Neural cell (in vitro differentiated cells): ENCODE measurements at regions not wholly inside any gene's neighbourhood (a gene's known extent, or its start where the extent isn't known, plus 50 kb on each side); places are given as distances from the start of the nearest gene placed in this dataset.

Experiments used
- EP300 ChIP-seq: fragments of 450-650 bp; conservative IDR thresholded peaks from 2 replicates; pipeline ENCODE4 v1.6.1; 2014; ENCODE audit warnings: antibody characterized with exemption, mild to moderate bottlenecking, moderate library complexity; ENCODE audit not compliant: poor library complexity, severe bottlenecking
- EZH2 ChIP-seq: fragments of 200-600, 300-800 bp; shearing (Covaris generic), sonication (generic); IDR thresholded peaks from 2 replicates; pipeline ENCODE4 v1.6.1; 2014; ENCODE audit warnings: antibody characterized with exemption, low read length, borderline replicate concordance, mild to moderate bottlenecking; ENCODE audit not compliant: insufficient read depth, poor library complexity, severe bottlenecking
- MXI1 ChIP-seq: fragments of 450-650 bp; conservative IDR thresholded peaks from 2 replicates; pipeline ENCODE4 v1.6.1; 2014; ENCODE audit warnings: antibody characterized with exemption, mild to moderate bottlenecking; ENCODE audit not compliant: poor library complexity, severe bottlenecking
- POLR2AphosphoS5 ChIP-seq: IDR thresholded peaks from 2 replicates; pipeline ENCODE4 v1.6.1; 2012
- RAD21 ChIP-seq: fragments of 450-650 bp; conservative IDR thresholded peaks from 2 replicates; pipeline ENCODE4 v1.6.1; 2014; ENCODE audit warnings: antibody characterized with exemption, mild to moderate bottlenecking, moderate library complexity
- SMC3 ChIP-seq: fragments of 450-650 bp; conservative IDR thresholded peaks from 2 replicates; pipeline ENCODE4 v1.6.1; 2014; ENCODE audit warnings: antibody characterized with exemption, mild to moderate bottlenecking, moderate library complexity; ENCODE audit not compliant: poor library complexity
- TAF1 ChIP-seq: IDR thresholded peaks from 2 replicates; pipeline ENCODE4 v1.6.1; 2012; ENCODE audit warnings: low read depth
- TF ChIP-seq, protein P1 (sequence below): IDR thresholded peaks from 2 replicates; pipeline ENCODE4 v1.6.1; 2012; ENCODE audit warnings: borderline replicate concordance
- TF ChIP-seq, protein P2 (sequence below): fragments of 450-650 bp; IDR thresholded peaks from 2 replicates; pipeline ENCODE4 v1.5.1; 2014; ENCODE audit warnings: antibody characterized with exemption, mild to moderate bottlenecking, moderate library complexity; ENCODE audit not compliant: poor library complexity, severe bottlenecking

GRCh38 chr19:31983647-31984046, 361.8 kb upstream of the ZNF507 start:
- TF ChIP-seq EP300 (no peak), POLR2AphosphoS5 (no peak), TAF1 (no peak), EZH2 (no peak), RAD21 (no peak), SMC3 (no peak), MXI1 (no peak)
- TF ChIP-seq, protein P1, sequence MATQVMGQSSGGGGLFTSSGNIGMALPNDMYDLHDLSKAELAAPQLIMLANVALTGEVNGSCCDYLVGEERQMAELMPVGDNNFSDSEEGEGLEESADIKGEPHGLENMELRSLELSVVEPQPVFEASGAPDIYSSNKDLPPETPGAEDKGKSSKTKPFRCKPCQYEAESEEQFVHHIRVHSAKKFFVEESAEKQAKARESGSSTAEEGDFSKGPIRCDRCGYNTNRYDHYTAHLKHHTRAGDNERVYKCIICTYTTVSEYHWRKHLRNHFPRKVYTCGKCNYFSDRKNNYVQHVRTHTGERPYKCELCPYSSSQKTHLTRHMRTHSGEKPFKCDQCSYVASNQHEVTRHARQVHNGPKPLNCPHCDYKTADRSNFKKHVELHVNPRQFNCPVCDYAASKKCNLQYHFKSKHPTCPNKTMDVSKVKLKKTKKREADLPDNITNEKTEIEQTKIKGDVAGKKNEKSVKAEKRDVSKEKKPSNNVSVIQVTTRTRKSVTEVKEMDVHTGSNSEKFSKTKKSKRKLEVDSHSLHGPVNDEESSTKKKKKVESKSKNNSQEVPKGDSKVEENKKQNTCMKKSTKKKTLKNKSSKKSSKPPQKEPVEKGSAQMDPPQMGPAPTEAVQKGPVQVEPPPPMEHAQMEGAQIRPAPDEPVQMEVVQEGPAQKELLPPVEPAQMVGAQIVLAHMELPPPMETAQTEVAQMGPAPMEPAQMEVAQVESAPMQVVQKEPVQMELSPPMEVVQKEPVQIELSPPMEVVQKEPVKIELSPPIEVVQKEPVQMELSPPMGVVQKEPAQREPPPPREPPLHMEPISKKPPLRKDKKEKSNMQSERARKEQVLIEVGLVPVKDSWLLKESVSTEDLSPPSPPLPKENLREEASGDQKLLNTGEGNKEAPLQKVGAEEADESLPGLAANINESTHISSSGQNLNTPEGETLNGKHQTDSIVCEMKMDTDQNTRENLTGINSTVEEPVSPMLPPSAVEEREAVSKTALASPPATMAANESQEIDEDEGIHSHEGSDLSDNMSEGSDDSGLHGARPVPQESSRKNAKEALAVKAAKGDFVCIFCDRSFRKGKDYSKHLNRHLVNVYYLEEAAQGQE = no peak
- TF ChIP-seq, protein P2, sequence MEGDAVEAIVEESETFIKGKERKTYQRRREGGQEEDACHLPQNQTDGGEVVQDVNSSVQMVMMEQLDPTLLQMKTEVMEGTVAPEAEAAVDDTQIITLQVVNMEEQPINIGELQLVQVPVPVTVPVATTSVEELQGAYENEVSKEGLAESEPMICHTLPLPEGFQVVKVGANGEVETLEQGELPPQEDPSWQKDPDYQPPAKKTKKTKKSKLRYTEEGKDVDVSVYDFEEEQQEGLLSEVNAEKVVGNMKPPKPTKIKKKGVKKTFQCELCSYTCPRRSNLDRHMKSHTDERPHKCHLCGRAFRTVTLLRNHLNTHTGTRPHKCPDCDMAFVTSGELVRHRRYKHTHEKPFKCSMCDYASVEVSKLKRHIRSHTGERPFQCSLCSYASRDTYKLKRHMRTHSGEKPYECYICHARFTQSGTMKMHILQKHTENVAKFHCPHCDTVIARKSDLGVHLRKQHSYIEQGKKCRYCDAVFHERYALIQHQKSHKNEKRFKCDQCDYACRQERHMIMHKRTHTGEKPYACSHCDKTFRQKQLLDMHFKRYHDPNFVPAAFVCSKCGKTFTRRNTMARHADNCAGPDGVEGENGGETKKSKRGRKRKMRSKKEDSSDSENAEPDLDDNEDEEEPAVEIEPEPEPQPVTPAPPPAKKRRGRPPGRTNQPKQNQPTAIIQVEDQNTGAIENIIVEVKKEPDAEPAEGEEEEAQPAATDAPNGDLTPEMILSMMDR = no peak
